ENCODE measurements at regions not wholly inside any gene's neighbourhood (a gene's known extent, or its start where the extent isn't known, plus 50 kb on each side); places are given as distances from the start of the nearest gene placed in this dataset.

- Histone ChIP-seq H3K9me3 (peaks cover 0 to 12% (median 0%) of the 10 kb centered on the region in 11 donors), H3K27ac (no peak overlapping the region), H3K4me1 (no peaks in the 10 kb centered on the region), H3K36me3 (no peaks in the 10 kb centered on the region), H3K27me3 (no peaks in the 10 kb centered on the region), H3K4me3 (no peak overlapping the region)
- no peak for TF ChIP-seq CTCF (IDR thresholded peaks at IDR 0.05)
- ATAC-seq = no peak
- intact Hi-C loops (cut with DNase I) = no loop called here
- no peak for DNase-seq
Observed at GRCh38 chr21:32216293-32216692, 62.6 kb downstream of the MIS18A start.

- 62 to 63% methylated on average over 5 of the region's 5 CpGs for WGBS, 2 donors
- no peak for TF ChIP-seq CTCF (IDR thresholded peaks at IDR 0.05)
Observed at GRCh38 chr21:32215306-32215685, 63.6 kb downstream of the MIS18A start.

GRCh38 chr21:32214654-32215305, 64.1 kb downstream of the MIS18A start:
- H3K27me3 ChIP-seq = no peaks in the 10 kb centered on the region
- intact Hi-C loops (cut with DNase I) = no loop called here
- H3K4me1 ChIP-seq = no peaks in the 10 kb centered on the region
- 78 to 81% methylated on average over 5 of the region's 5 CpGs for WGBS, 2 donors
- no peak overlapping the region for H3K27ac ChIP-seq
- no peak overlapping the region for H3K4me3 ChIP-seq
- no peaks in the 10 kb centered on the region for H3K36me3 ChIP-seq
- DNase-seq (no peak), ATAC-seq (no peak)
- TF ChIP-seq CTCF (IDR thresholded peaks at IDR 0.05) = no peak
- peaks cover 0 to 6% (median 0%) of the 10 kb centered on the region in 11 donors for H3K9me3 ChIP-seq

More at GRCh38 chr21:32215306-32215685, 63.6 kb downstream of the MIS18A start:
- ATAC-seq (no peak), DNase-seq (no peak)
- no peaks in the 10 kb centered on the region for H3K36me3 ChIP-seq
- peaks cover 0 to 6% (median 0%) of the 10 kb centered on the region in 11 donors for H3K9me3 ChIP-seq
- no peaks in the 10 kb centered on the region for H3K27me3 ChIP-seq
- H3K4me3 ChIP-seq = no peak overlapping the region
- H3K4me1 ChIP-seq = no peaks in the 10 kb centered on the region
- no peak overlapping the region for H3K27ac ChIP-seq
- intact Hi-C loops (cut with DNase I) = no loop called here

- DNase-seq (no peak), ATAC-seq (no peak)
- Histone ChIP-seq H3K4me3 (no peak overlapping the region), H3K4me1 (no peaks in the 10 kb centered on the region), H3K9me3 (peaks cover 0 to 6% (median 0%) of the 10 kb centered on the region in 11 donors), H3K27ac (no peak overlapping the region), H3K27me3 (no peaks in the 10 kb centered on the region), H3K36me3 (no peaks in the 10 kb centered on the region)
- WGBS, 2 donors = 87 to 90% methylated on average over 4 of the region's 4 CpGs
- TF ChIP-seq CTCF (IDR thresholded peaks at IDR 0.05) = no peak
- intact Hi-C loops (cut with DNase I) = no loop called here
Observed at GRCh38 chr21:32212116-32212515, 66.7 kb downstream of the MIS18A start.
